Memory B cell (primary cell): ENCODE measurements at regions not wholly inside any gene's neighbourhood (a gene's known extent, or its start where the extent isn't known, plus 50 kb on each side); places are given as distances from the start of the nearest gene placed in this dataset.
"Not testable (repeated sequence)": the region's sequence is repeated elsewhere in the genome, so short reads cannot be mapped to it uniquely, and the experiment has no call there.

Experiments
- ATAC-seq: fragments of 150-1000 bp; cut with Tn5 transposase; 2 replicates; pipeline ENCODE4 v1.10.0; 2021; ENCODE audit warnings: low read depth, mild to moderate bottlenecking, moderate library complexity
- DNase-seq, 2 donors: peaks; one replicate each; pipeline ENCODE4 v3.0.0; 2022; ENCODE audit warnings: low spot score in 2 of 2
- H3K27ac Mint-ChIP-seq: one replicate; pipeline ENCODE4 v1.8.0; 2022; ENCODE audit warnings: mild to moderate bottlenecking, moderate library complexity, mixed read lengths
- H3K27me3 Mint-ChIP-seq: one replicate; pipeline ENCODE4 v1.8.0; 2022; ENCODE audit warnings: mixed read lengths
- H3K36me3 Mint-ChIP-seq: one replicate; pipeline ENCODE4 v1.8.0; 2022; ENCODE audit warnings: mild to moderate bottlenecking, mixed read lengths
- H3K4me1 Mint-ChIP-seq: one replicate; pipeline ENCODE4 v1.8.0; 2022; ENCODE audit warnings: mixed read lengths
- H3K4me3 Mint-ChIP-seq: one replicate; pipeline ENCODE4 v1.8.0; 2022; ENCODE audit warnings: mild to moderate bottlenecking, moderate library complexity, mixed read lengths
- H3K9me3 Mint-ChIP-seq: one replicate; pipeline ENCODE4 v1.8.0; 2022; ENCODE audit warnings: mixed read lengths

DNA sequence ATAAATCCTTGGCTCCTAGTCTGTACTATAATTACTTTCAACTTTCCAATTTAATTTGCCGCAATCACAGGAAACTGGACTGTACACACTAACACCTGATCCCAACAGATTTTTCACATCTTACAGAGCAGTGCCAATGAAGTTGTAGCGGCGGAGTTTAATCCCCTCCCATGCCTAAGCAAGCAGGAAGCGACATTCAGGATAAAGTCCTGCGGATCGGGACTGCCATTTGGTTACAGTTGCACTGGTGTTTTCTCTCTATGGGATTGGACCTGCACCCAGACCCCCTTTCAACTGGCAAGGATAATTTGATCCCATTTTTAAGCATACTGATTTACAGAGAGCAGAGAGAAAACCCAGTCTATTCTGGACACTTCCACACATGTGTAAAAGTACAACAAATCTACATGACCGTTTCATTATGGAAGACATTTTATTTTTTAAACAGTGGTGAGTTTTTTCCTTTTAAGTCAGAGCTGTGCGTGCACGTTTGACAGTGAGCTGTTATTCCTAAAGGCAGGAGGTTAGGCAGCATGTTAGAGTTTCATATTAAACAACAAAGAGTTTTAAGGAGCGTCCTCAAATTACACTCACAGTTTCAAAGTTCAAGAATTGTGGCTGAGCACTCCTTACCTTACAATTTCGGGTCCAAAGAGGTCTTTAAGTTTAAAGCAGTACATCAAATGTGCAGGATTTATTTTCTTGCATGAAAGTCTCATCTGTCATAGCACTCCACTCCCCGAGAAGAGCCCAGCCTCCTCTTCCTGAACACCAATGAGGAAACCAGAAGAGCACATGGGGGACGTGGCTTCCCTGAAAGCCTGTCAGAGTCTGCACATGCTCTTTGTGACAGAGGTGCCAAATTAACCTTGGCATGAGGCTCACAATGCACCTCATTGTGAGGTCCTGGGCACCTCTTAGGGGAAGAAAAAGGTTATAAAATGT, 141.6 kb upstream of the RFC3 start:
- peaks cover 9% of the 10 kb centered on the region for H3K4me1 Mint-ChIP-seq
- ATAC-seq (no peak), DNase-seq (no peak)
- H3K27ac Mint-ChIP-seq, result no peak overlapping the region
- no peak overlapping the region for H3K4me3 Mint-ChIP-seq
- H3K36me3 Mint-ChIP-seq, result no peaks in the 10 kb centered on the region
- no peaks in the 10 kb centered on the region for H3K9me3 Mint-ChIP-seq
- H3K27me3 Mint-ChIP-seq, result no peaks in the 10 kb centered on the region

DNA sequence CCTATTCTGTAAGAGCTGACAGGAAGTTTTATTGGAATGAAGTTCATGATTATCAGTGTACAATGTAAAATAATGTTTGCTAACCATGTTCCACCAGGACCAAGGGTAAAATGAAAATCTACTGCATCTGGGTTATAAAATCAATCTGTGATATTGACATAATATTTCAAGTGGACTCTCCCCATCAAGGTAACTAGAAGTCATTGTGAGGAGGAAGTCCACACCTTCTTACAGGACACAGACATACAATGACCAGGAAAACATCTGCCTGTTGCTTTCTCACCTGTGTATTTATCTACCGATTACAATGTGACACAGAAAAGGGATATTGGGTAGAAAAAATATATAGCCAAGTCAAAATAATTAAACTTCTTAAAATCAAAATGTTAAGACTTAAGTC, 140.7 kb upstream of the RFC3 start:
- ATAC-seq (no peak), DNase-seq (no peak)
- no peaks in the 10 kb centered on the region for H3K36me3 Mint-ChIP-seq
- no peak overlapping the region for H3K27ac Mint-ChIP-seq
- no peaks in the 10 kb centered on the region for H3K9me3 Mint-ChIP-seq
- H3K27me3 Mint-ChIP-seq, result no peaks in the 10 kb centered on the region
- peaks cover 9% of the 10 kb centered on the region for H3K4me1 Mint-ChIP-seq
- no peak overlapping the region for H3K4me3 Mint-ChIP-seq

DNA sequence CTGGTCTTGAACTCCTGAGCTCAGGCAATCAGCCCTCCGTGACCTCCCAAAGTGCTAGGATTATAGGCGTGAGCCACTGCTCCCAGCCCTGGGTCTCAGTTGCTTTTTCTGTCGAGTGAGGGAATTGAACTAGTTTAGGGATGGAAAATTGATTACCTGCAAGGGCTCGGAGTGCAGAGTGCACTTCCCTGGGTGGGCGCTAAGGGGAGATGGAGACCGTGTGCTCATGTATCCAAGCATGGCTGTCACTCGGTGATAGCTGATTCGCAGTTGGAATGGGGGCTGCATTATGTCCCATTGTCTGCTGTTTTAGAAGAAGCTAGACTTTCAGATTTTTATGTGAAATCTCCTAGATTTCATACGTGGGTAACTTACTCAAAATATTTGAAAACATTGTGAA, 139.9 kb upstream of the RFC3 start:
- Mint-ChIP-seq H3K27me3 (no peaks in the 10 kb centered on the region), H3K27ac (no peak overlapping the region), H3K4me1 (peaks cover 9% of the 10 kb centered on the region), H3K9me3 (no peaks in the 10 kb centered on the region), H3K36me3 (no peaks in the 10 kb centered on the region), H3K4me3 (no peak overlapping the region)
- DNase-seq (no peak), ATAC-seq (no peak)

DNA sequence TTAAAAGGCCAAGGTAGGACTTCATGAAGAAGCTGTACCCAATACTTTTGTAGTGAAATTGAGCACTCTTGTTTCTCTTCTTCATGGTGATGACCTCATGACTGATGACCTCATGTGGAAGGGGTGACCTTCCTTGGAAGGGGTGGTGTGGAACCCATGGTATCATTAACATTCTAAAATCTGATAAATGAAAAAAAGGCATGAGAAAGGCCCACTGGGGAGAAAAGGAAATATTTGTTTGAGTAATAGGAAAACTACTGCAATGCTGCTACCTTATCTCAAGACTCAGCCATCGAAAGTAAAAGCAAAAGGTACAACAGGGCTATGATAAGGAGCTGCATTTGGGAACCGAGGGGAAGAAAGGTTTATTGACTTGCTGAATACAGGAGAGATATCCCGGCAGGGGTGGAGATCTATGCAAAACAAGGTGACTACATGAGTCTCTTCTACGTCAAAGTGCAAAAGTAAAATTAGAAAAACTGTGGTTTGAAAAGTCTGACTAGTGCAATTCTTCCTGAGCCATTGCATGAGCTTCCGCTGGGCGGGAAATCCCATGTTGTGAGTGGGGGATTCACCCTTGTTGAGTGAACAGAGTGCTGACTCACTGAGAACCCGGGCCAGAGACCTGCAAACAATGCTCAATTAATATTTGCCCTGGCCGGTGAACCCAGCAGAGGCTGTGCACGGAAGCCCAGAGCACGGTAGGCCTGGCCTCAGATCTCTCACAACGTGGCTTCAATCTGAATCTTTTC, 138.9 kb upstream of the RFC3 start:
- no peaks in the 10 kb centered on the region for H3K9me3 Mint-ChIP-seq
- H3K27me3 Mint-ChIP-seq, result no peaks in the 10 kb centered on the region
- peak overlapping the region; percentile 78 for H3K4me3 Mint-ChIP-seq
- H3K27ac Mint-ChIP-seq, result peak overlapping the region; percentile 59
- peaks cover 9% of the 10 kb centered on the region for H3K4me1 Mint-ChIP-seq
- ATAC-seq, result peak; percentile 89
- DNase-seq, result peak; percentile 25 to 38
- H3K36me3 Mint-ChIP-seq, result no peaks in the 10 kb centered on the region

DNA sequence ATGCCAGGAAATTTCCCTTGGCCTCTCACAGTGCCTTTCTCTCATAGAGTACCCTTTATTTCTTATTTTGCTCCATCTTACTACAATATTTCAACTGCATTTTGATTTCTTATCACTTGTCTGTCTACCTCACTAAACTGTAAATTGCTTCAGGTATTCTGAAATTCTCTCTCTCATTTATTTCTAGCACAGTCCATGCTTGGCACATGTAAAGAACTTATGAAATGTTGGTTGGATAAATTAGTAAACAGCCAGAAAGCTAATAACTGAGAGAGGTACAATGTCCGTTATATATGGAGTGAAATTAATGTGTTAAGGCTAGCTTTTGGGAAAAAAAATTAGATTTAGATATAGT, 138.3 kb upstream of the RFC3 start:
- Mint-ChIP-seq H3K27me3 (no peaks in the 10 kb centered on the region), H3K4me1 (peaks cover 9% of the 10 kb centered on the region), H3K9me3 (no peaks in the 10 kb centered on the region), H3K36me3 (no peaks in the 10 kb centered on the region), H3K4me3 (peak overlapping the region; percentile 78), H3K27ac (peak overlapping the region; percentile 59)
- no peak for DNase-seq
- ATAC-seq, result no peak

DNA sequence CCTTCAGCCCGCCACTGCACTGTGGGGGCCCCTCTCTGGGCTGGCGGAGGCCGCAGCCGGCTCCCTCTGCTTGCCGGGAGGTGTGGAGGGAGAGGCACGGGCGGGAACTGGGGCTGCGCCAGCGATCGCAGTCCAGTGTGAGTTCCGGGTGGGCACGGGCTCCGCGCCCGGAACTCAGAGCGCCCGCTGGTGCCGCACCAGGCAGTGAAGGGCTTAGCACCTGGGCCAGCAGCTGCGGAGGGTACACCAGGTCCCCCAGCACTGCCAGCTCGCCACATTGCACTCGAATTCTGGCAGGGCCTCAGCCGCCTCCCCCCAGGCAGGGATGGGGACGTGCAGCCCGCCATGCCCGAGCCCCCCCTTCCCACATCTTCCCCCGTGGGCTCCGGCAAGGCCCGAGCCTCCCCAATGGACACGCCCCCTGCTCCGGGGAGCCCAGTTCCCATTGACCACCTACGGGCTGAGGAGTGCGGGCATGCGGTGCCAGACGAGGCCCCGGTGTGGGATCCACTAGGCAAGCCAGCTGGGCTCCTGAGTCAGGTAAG, 135.9 kb upstream of the RFC3 start:
- DNase-seq (no peak), ATAC-seq (no peak)
- no peaks in the 10 kb centered on the region for H3K27me3 Mint-ChIP-seq
- peaks cover 7% of the 10 kb centered on the region for H3K4me1 Mint-ChIP-seq
- no peaks in the 10 kb centered on the region for H3K9me3 Mint-ChIP-seq
- no peak overlapping the region for H3K4me3 Mint-ChIP-seq
- H3K27ac Mint-ChIP-seq, result no peak overlapping the region
- no peaks in the 10 kb centered on the region for H3K36me3 Mint-ChIP-seq

DNA sequence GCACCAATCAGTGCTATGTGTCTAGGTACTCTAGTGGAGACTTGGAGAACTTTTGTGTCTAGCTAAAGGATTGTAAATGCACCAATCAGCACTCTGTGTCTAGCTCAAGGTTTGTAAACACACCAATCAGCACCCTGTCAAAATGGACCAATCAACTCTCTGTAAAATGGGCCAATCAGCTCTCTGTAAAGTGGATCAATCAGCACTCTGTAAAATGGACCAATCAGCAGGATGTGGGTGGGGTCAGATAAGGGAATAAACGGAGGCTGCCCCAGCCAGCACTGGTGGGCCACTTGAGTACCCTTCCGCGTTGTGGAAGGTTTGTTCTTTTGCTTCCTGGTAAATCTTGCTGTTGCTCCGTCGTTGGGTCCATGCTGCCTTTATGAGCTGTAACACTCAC, 135.3 kb upstream of the RFC3 start:
- not testable (repeated sequence) for H3K36me3 Mint-ChIP-seq, H3K27me3 Mint-ChIP-seq, DNase-seq, ATAC-seq, H3K4me1 Mint-ChIP-seq, H3K27ac Mint-ChIP-seq, H3K9me3 Mint-ChIP-seq, H3K4me3 Mint-ChIP-seq

DNA sequence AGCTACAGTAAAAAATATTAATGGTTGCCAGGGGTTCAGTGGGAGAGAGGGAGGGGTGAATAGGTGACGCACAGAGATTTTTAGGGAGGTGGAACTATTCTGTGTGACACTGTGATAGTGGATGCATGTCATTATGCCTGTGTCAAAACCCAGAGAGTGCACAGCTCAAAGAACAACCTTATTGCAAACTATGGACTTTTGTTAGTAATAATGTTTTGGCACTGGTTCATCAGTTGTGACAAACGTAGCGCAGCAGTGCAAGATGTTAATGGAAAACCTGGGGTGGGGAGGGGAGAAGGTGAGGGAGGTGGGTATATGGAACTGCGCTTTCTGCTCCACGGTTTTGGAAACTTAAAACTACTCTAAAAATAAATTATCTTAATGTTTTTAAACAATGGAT, 134.6 kb upstream of the RFC3 start:
- H3K36me3 Mint-ChIP-seq, result no peaks in the 10 kb centered on the region
- ATAC-seq (no peak), DNase-seq (no peak)
- H3K4me1 Mint-ChIP-seq, result peaks cover 7% of the 10 kb centered on the region
- no peak overlapping the region for H3K27ac Mint-ChIP-seq
- H3K9me3 Mint-ChIP-seq, result no peaks in the 10 kb centered on the region
- no peaks in the 10 kb centered on the region for H3K27me3 Mint-ChIP-seq
- no peak overlapping the region for H3K4me3 Mint-ChIP-seq

DNA sequence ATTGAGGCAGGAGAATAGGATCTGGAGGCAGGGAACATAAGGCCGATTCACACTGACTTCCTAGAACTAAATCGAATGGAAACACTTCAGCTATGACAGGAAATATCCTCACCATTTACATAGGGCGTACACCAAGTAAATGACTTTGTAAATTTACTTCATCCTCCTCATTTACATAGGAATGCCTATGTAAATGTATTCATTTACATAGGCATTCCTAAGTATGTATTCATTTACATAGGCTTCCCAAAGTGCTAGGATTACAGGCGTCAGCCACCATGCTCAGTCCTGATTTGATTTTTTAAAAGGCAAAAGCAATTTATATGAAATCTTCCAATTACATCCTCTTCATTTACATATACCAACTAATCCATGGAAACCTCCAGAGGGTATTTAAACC, 133.1 kb upstream of the RFC3 start:
- no peaks in the 10 kb centered on the region for H3K4me1 Mint-ChIP-seq
- DNase-seq, result no peak
- H3K27ac Mint-ChIP-seq, result no peak overlapping the region
- ATAC-seq, result no peak
- no peak overlapping the region for H3K4me3 Mint-ChIP-seq
- H3K27me3 Mint-ChIP-seq, result no peaks in the 10 kb centered on the region
- no peaks in the 10 kb centered on the region for H3K36me3 Mint-ChIP-seq
- no peaks in the 10 kb centered on the region for H3K9me3 Mint-ChIP-seq

DNA sequence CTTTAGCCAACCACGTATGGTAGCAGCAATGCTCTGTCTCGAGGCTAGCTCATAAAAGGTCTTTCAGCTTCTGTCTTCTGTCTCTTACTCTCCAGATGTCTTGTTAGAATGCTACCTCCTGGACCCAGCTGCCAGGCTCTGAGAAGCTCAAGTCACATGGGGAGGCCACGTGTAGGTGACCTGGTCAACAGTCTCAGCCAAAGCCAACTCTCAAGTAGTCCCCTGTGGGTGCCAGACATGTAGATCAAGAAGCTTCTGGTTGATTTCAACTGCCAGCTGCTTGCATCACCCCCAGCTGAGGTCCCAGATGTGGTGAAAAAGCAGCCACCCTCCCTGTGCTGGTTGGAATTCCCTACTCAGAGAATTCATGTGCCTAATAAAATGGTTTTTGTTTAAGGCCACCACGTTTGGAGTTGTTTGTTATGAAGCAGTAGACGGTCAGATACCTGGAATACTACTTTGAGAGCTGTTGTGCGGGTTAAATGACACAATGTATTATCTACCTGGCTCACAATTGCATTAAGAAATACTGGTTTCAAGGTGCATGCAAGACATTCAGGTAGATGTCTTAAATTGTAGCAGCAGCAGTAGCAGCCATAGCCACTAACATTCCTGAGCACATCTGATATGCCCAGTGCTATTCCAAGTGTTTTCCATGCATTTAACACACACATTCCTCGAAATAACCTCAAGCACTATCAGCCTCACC, 131.0 kb upstream of the RFC3 start:
- Mint-ChIP-seq H3K9me3 (no peaks in the 10 kb centered on the region), H3K4me1 (no peaks in the 10 kb centered on the region), H3K27me3 (no peaks in the 10 kb centered on the region), H3K36me3 (no peaks in the 10 kb centered on the region), H3K4me3 (no peak overlapping the region), H3K27ac (no peak overlapping the region)
- DNase-seq, result no peak
- no peak for ATAC-seq

DNA sequence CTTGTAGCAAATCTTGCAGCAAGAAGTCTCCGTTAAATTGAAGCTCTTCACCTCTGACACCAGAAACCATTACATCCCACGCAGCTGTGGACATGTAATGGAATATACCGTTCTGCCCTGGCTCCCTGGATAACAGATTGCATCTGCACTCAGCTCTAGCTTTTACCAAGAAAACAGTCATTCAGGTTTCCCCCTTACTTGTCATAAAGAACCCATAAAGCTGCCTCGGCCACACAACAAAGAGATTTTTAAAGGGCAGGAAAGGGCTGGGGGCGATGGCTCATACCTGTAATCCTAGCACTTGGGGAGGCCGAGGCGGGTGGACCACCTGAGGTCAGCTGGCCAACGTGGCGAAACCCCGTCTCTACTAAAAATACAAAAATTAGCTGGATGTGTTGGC, 127.6 kb upstream of the RFC3 start:
- Mint-ChIP-seq H3K4me1 (no peaks in the 10 kb centered on the region), H3K27me3 (no peaks in the 10 kb centered on the region), H3K27ac (no peak overlapping the region), H3K9me3 (no peaks in the 10 kb centered on the region), H3K4me3 (no peak overlapping the region), H3K36me3 (no peaks in the 10 kb centered on the region)
- ATAC-seq (no peak), DNase-seq (no peak)

DNA sequence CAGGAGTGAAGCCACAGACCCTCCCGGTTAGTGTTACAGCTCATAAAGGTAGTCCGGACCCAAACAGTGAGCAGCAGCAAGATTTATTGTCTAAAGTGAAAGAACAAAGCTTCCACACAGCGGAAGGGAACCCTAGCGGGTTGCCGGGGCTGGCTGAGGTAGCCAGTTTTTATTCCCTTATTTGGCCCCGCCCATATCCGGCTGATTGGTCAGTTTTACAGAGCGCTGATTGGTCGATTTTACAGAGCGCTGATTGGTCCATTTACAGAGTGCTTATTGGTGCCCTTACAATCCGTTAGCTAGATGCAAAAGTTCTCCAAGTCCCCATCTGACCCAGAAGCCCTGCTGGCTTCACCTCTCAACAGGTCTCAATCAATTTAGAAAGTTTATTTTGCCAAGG, 126.0 kb upstream of the RFC3 start:
- H3K4me3 Mint-ChIP-seq, result no peak overlapping the region
- H3K9me3 Mint-ChIP-seq, result no peaks in the 10 kb centered on the region
- no peaks in the 10 kb centered on the region for H3K27me3 Mint-ChIP-seq
- H3K4me1 Mint-ChIP-seq, result no peaks in the 10 kb centered on the region
- ATAC-seq, result no peak
- no peaks in the 10 kb centered on the region for H3K36me3 Mint-ChIP-seq
- no peak overlapping the region for H3K27ac Mint-ChIP-seq
- DNase-seq, result no peak

DNA sequence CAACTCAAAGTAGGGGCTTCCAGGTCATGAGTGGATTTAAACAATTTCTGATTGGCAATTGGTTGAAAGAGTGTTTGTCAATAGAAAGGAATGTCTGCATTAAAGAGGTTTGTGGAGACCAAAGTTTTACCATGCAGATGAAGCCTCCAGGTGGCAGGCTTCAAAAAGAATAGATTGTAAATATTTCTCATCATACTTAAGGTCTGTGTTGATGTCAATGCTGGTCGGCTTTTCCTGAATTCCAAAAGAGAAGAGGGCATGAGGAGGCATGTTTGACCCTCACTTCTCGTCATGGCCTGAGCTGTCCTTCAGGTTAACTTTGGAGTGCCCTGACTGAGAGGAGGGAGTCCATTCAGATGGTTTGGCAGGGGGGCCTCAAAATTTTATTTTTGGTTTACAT, 125.4 kb upstream of the RFC3 start:
- Mint-ChIP-seq H3K36me3 (no peaks in the 10 kb centered on the region), H3K27me3 (no peaks in the 10 kb centered on the region)
- DNase-seq, result no peak

DNA sequence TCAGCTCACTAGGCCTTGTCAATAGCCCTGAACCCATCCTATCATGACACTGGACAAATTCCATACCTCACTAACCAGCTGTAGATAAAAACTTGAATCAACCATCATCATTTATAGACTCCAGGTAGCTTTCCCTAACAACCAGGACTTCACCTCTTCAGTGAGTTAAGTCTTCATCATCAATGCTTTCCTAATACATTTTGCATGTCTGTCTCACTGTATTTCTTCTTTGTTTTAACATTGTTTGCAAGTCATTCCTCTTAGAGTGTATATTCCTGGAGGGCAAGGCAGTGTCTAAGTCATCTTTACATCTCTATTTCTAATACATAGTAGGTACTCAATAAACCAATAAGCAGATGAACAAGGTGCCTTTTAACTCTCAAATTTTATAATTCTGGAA, 123.4 kb upstream of the RFC3 start:
- Mint-ChIP-seq H3K9me3 (no peaks in the 10 kb centered on the region), H3K27ac (no peak overlapping the region), H3K36me3 (no peaks in the 10 kb centered on the region), H3K27me3 (no peaks in the 10 kb centered on the region), H3K4me1 (no peaks in the 10 kb centered on the region), H3K4me3 (no peak overlapping the region)
- DNase-seq, result no peak
- no peak for ATAC-seq

More for the DNA sequence above, 125.4 kb upstream of the RFC3 start:
- Mint-ChIP-seq H3K4me1 (no peaks in the 10 kb centered on the region), H3K9me3 (no peaks in the 10 kb centered on the region), H3K4me3 (no peak overlapping the region), H3K27ac (no peak overlapping the region)
- no peak for ATAC-seq
